K562 (cell line): ENCODE measurements at regions not wholly inside any gene's neighbourhood (a gene's known extent, or its start where the extent isn't known, plus 50 kb on each side); places are given as distances from the start of the nearest gene placed in this dataset.

Experiments used
- ARHGAP35 ChIP-seq: fragments of 450-650 bp; IDR thresholded peaks from 2 replicates; pipeline ENCODE4 v1.6.1; 2018; ENCODE audit not compliant: partially characterized antibody
- ELF2 ChIP-seq: fragments of 250-450 bp; sonication (Bioruptor Pico); IDR thresholded peaks from 2 replicates; pipeline ENCODE4 v1.5.0; 2021; ENCODE audit warnings: mild to moderate bottlenecking
- KLF6 ChIP-seq: fragments of 250-450 bp; sonication (Bioruptor Pico); IDR thresholded peaks from 2 replicates; pipeline ENCODE4 v1.4.0; 2020; ENCODE audit warnings: mild to moderate bottlenecking, moderate library complexity, borderline replicate concordance
- MGA ChIP-seq: fragments of 450-650 bp; IDR thresholded peaks from 2 replicates; pipeline ENCODE4 v1.6.1; 2016; ENCODE audit warnings: mild to moderate bottlenecking, moderate library complexity
- MTA1 ChIP-seq: fragments of 450-650 bp; IDR thresholded peaks from 2 replicates; pipeline ENCODE4 v1.6.1; 2017; ENCODE audit warnings: borderline replicate concordance
- MYBL2 ChIP-seq, 2 experiments: fragments of 450-650 bp in 1 of 2; sonication (generic) in 1 of 2; formaldehyde crosslinking in 1 of 2; IDR thresholded peaks; 2 replicates each; pipeline versions ENCODE4 v1.6.1 to v1.8.1; 2017 to 2022; ENCODE audit warnings: borderline replicate concordance in 1 of 2, inconsistent platforms in 1 of 2, low read depth in 1 of 2, mild to moderate bottlenecking in 1 of 2, missing genetic modification reagents in 1 of 2, moderate library complexity in 1 of 2
- NBN ChIP-seq: fragments of 450-650 bp; IDR thresholded peaks from 2 replicates; pipeline ENCODE4 v1.6.1; 2016; ENCODE audit warnings: low read depth, mild to moderate bottlenecking
- NFE2L1 ChIP-seq: fragments of 450-650 bp; IDR thresholded peaks from 2 replicates; pipeline ENCODE4 v1.6.1; 2016; ENCODE audit warnings: missing genetic modification characterization, low read depth, mild to moderate bottlenecking, missing compliant biosample characterization, moderate library complexity, borderline replicate concordance
- PHF20 ChIP-seq: fragments of 450-650 bp; IDR thresholded peaks from 2 replicates; pipeline ENCODE4 v1.6.1; 2018; ENCODE audit not compliant: partially characterized antibody
- PHF21A ChIP-seq: fragments of 450-650 bp; IDR thresholded peaks from 2 replicates; pipeline ENCODE4 v1.6.1; 2017; ENCODE audit warnings: low read depth, borderline replicate concordance
- PML ChIP-seq: IDR thresholded peaks from 2 replicates; pipeline ENCODE4 v1.6.1; 2012; ENCODE audit warnings: low read length, inconsistent platforms
- SMARCC2 ChIP-seq: fragments of 450-650 bp; IDR thresholded peaks from 2 replicates; pipeline ENCODE4 v1.6.1; 2017; ENCODE audit warnings: antibody characterized with exemption, moderate library complexity, mild to moderate bottlenecking, low read depth
- SNAPC5 ChIP-seq: fragments of 250-450 bp; sonication (Bioruptor Pico); IDR thresholded peaks from 2 replicates; pipeline ENCODE4 v1.8.0; 2021; ENCODE audit warnings: moderate library complexity, mild to moderate bottlenecking, inconsistent platforms
- SRSF9 ChIP-seq: fragments of 200-400 bp; formaldehyde crosslinking; IDR thresholded peaks from 2 replicates; pipeline ENCODE4 v1.6.1; 2017; ENCODE audit warnings: low read depth, low read length, borderline replicate concordance
- THAP7 ChIP-seq: fragments of 250-450 bp; sonication (Bioruptor Pico); IDR thresholded peaks from 2 replicates; pipeline ENCODE4 v1.5.0; 2021
- XRCC4 ChIP-seq: IDR thresholded peaks from one replicate; pipeline ENCODE4 v1.6.1; 2011; ENCODE audit not compliant: insufficient read depth, insufficient read length; ENCODE audit errors: extremely low read depth

GRCh38 chr11:57901278-57901677, 122.4 kb upstream of the OR9Q1 start (continued):
- TF ChIP-seq MYBL2 (IDR thresholded peaks at IDR 0.05; ENCODE audit: low read depth) (no peak), MYBL2 (CRISPR knock-in tag; IDR thresholded peaks at IDR 0.05; ENCODE audit: borderline replicate concordance) (no peak), ARHGAP35 (no peak), PML (peak; percentile 77; the same call in 1 of the 2 replicates), NBN (peak; percentile 51; the same call in 1 of the 2 replicates), MTA1 (no peak), NFE2L1 (tag) (no peak), PHF21A (no peak), PHF20 (no peak), ELF2 (CRISPR knock-in tag) (no peak), THAP7 (no peak), SRSF9 (no peak), MGA (no peak), SMARCC2 (0 out of 2 replicates have a peak, but pooled peaks have one; percentile 37), KLF6 (CRISPR knock-in tag) (0 out of 2 replicates have a peak, but pooled peaks have one; percentile 28), SNAPC5 (CRISPR knock-in tag) (no peak), XRCC4 (no peak)
